Uterus (tissue), 2 donors: ENCODE measurements at regions not wholly inside any gene's neighbourhood (a gene's known extent, or its start where the extent isn't known, plus 50 kb on each side); places are given as distances from the start of the nearest gene placed in this dataset.

Experiments
- CTCF ChIP-seq, 4 experiments: fragments of 200-600 bp in 2 of 4; fragments of 450-650 bp in 2 of 4; sonication (generic) in 2 of 4; IDR thresholded peaks; one replicate each; pipeline ENCODE4 v1.5.1; 2016 to 2019; ENCODE audit warnings: antibody characterized with exemption in 4 of 4, mild to moderate bottlenecking in 2 of 4, moderate library complexity in 1 of 4
- POLR2A ChIP-seq, 2 donors: fragments of 450-650 bp; IDR thresholded peaks; one replicate each; pipeline ENCODE4 v1.6.1; 2016; ENCODE audit warnings: antibody characterized with exemption in 2 of 2, mild to moderate bottlenecking in 1 of 2, moderate library complexity in 1 of 2

DNA sequence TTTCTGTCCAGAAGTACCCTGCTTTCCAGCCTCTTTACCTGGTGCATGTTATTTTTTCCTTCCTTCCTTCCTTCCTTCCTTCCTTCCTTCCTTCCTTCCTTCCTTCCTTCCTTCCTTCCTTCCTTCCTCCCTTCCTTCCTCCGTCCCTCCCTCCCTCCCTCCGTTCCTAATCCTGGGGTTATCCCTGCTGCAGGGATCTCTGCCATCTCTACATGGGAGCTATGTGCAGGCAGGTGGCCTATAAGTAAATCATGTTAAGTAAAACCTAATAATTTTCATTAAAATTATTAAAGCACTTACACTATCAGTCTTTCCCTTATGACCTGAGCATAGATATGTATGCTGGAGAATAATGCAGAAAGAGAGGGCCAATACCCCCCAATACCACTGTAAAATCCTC is 351.9 kb downstream of the ZSWIM6 start:
- TF ChIP-seq POLR2A (IDR thresholded peaks at IDR 0.05): no peak
- TF ChIP-seq CTCF (IDR thresholded peaks at IDR 0.05): no peak
